GM18873 (cell line): ENCODE measurements at regions not wholly inside any gene's neighbourhood (a gene's known extent, or its start where the extent isn't known, plus 50 kb on each side); places are given as distances from the start of the nearest gene placed in this dataset.

Source experiments
- ATAC-seq: cut with Tn5 transposase; IDR thresholded peaks from one replicate; pipeline ENCODE4 v1.9.1; 2021; ENCODE audit warnings: mild to moderate bottlenecking, moderate library complexity, moderate number of reproducible peaks; ENCODE audit not compliant: unreplicated experiment, low FRiP score

DNA sequence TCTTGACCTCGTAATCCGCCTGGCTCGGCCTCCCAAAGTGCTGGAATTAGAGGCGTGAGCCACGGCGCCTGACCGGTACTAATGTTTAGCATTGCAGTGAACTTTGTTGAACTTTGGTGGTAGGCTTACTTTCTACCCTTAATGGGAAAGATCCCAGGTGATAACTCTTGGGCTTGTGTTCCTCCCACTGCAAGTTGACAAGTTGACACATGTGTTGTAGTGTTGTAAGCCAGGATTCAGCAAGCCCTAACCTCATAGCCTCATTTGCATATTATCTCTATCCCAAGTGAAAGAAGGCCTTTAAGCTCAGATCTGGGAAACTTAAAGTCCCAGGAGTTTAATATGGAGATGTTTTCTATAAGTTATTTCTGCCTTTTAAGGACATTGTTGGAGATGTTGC lies 80.0 kb upstream of the CLCN4 start:
- ATAC-seq: no peak

- ATAC-seq: no peak
Measured at GRCh38 chrX:10077425-10078188, 79.2 kb upstream of the CLCN4 start.

DNA sequence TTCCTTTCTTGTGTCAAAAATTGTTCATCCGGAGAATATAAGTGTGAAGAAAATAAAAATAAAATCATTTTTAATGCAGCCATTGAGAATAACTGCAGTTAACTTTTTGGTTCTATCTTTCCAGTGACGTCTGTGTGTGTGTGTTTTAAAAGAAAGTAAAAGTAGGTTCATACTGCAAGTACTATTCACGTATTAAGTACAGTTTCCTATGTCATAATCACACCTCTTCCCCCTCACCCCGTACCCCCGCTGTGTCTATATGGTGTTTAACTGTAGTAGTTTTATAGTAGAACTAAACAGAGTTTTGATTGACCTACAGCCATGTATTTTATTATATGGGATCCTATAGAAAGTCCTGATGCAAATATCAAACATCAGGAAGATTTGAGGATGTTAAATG lies 78.5 kb upstream of the CLCN4 start:
- ATAC-seq: no peak

- ATAC-seq: no peak
Measured at GRCh38 chrX:10079231-10079630, 77.5 kb upstream of the CLCN4 start.

DNA sequence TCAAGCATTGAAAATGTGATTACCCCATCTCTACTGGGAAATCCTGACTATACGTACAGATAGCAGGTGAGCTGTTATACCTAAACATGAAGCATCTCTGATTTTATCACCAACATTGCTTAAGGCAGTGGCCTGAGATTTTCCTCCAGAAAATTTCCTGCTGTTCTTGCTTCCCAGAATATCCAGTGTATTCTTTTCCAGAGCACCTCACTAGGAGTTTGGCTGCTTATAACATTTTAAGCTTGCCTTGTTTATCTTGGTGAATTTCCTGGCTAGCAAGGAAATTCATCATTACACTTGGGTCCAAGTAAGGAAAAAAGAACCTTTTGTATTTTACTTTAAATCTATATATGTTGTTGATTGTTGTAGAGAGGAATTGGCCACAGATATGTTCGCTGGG lies 73.0 kb upstream of the CLCN4 start:
- no peak for ATAC-seq

GRCh38 chrX:10085223-10085622 lies 71.6 kb upstream of the CLCN4 start:
- ATAC-seq: no peak

DNA sequence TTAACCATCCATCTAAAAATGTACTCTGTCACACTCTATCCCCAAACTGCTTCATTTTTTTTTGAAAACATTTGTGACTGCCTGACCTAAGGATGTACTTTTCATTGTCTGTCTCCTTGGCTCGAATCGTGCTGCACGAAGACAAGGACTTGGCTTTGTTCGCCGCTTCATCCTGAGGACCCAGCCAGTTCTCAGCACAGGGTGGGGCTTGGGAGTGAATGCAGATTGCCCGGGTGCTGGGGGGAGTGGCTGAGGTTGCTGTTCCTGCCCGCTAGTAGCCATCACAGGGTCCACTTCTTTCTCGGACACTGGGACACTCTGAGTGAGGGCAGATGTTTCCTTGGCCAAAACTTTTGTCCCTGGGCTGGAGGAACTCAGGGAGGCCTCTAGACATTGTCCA lies 70.1 kb upstream of the CLCN4 start:
- no peak for ATAC-seq

DNA sequence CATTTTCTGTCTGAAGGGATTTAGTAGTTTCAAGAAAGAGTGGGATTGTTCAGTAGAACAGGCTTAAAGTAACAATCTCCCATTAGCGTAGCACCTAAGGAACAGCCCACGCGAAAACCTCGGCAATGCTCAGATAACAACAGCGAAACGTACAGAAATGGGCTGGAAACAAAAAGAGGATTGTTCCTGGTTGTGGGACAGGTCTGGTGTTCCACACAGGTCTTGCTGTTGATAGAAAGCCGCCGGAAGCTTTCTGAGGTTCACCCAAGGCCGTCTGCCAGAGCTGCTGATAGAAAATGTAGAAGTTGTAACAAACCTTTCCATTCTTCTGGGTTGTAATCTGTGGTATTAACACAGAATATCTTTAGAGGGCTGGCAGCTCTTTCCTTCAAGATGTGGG lies 69.4 kb upstream of the CLCN4 start:
- no peak for ATAC-seq

DNA sequence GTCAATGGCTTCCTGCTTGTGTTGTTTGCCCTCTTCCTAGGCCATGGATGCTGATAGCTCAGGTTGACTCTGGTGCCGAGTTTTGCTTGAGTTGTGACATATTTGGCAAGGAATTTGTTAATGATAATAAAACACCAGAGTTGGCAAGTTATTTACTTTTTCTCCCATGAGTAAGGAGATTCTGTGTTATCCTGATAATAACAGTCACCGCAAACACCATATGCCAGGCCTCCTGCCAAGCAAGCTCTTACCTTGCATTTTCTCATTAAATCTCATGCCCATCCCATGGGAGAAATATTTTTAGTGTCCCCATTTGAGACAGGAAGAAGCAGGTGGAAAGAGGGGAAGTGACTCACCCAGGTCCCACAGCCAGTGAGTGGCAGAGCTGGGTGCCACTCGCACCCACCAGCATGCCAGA lies 67.4 kb upstream of the CLCN4 start:
- ATAC-seq: no peak

DNA sequence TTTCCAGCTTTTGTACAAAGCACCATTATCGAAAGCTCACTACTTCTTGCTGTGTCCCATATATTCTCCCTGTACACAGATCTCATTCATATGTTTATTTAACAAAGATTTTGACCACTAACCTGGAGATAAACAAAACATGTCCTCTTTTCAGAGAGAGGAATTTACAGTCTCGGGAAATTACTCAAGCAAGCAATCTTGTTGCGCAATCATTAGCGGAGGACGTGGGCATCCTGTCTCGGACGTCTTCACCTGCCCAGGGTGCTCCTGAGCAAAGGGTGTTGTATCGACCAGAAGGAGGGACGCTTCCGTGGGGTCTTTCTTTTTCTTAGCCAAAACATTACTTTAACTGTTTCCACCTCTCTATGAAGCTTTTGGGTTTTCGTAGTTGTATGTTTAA lies 66.5 kb upstream of the CLCN4 start:
- ATAC-seq: no peak

DNA sequence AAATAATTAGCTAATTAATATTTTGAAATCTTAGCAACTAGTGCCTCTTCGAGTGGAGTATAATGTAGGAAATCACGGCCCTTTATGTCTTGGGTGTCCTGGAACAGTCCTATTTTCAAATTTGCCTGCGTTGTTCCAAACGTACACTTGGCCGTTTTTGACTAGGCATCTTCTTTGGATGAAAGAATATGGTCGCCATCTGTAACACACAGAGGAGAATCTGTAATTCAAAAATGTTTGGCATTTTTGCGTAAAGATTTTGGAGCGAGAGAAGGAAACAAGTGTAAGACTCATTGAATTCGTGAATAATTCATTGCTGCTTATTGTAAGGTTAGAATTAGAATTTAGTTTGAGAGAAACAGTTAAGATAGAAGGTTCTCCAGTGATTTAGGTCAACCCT lies 61.5 kb upstream of the CLCN4 start:
- no peak for ATAC-seq

- no peak for ATAC-seq
Measured at GRCh38 chrX:10095698-10096432, 60.9 kb upstream of the CLCN4 start.

DNA sequence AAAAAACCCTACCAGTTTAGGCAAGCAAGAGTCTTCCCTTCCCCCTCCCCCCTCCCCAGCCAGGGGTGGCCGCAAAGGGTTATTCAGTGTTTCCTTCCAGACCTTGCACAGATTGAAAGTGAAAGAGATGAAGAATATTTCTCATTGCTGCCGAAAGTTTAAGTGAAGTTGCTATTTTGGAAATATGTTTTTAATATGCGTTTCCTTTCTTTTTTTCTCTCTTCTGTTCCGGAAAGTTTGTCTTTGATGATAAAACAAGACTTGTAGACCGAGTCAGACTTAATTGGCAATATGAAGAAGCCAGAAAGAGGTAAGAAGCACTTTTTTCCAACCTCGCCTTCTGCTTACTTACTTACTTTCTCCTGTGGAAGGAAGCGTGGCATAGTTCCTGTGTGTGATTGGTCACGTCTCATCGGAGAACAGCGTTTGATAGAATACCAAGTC lies 58.5 kb upstream of the CLCN4 start:
- peak; percentile 63 for ATAC-seq

GRCh38 chrX:10099411-10099810 lies 57.4 kb upstream of the CLCN4 start:
- ATAC-seq: no peak

DNA sequence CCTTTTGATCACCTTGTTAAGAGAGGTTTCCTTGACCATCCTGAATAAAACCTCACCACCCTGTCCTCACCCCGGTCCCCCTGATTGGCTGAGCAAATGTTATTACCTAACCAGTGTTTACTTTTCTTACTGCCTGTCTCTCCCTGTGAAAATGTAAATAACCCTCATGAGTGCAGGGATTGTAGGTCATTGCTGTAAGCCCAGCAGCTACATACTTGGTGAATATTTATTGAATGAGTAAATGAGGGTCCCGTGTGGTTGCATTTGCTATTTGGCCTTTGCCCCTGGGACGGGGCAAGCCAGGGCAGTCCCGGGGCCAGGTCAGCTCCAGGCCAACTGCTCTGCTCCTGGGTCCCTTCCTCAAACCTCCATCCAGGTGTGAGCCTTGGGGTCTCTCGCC lies 55.5 kb upstream of the CLCN4 start:
- no peak for ATAC-seq

DNA sequence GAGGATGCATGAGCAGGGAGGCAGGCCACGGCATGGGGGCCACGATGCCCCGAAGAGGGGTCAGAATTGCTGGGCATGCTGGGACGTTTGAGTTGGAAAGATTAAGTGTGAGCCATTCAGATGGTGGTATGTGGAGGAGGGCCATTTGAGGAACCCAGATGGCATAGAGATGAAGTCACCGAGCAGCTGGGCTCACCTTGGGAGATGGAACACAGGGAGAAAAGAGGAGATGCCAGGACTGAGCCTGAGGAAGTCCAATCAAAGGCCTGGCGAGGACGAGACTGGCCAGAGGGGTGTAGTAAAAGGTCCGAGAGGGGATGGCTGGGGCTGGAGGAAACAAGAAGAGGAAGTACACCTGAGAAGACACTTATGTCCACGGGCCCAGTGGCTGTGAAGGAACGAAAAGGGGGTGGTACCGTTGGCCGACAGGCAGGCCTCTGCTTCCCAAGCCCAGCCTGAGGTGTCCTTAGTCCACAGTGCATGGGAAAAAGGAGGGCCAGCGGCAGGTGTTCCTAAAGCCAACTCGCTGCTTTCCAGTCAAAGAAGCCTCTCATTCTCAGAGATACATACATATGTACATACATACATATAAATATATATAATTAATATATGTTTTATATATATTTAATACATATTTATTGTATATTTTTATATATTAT lies 54.6 kb upstream of the CLCN4 start:
- ATAC-seq: no peak

GRCh38 chrX:10103023-10103422 lies 53.8 kb upstream of the CLCN4 start:
- no peak for ATAC-seq

GRCh38 chrX:10104958-10105658 lies 51.7 kb upstream of the CLCN4 start:
- ATAC-seq: no peak

DNA sequence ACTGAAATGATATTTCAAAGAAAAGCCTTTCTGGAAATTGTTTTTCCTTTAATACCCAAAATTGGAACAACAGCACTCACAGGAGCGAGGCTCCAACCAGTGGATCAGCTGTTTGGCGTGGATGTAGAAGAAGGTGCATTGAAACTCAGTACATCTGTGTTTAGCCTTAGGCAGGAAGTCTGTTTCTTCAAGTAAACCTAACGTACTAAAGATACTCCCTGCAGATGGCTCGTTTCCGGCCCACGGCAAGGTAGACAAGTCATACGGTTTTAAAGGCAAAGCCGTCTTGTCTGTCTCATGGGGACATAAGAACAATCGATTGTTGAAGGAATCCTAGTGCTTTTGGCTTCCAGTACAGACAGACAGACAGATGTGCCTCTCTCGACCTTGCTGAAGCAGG lies 50.0 kb upstream of the CLCN4 start:
- peak; percentile 53 for ATAC-seq
